ENCODE measurements at regions not wholly inside any gene's neighbourhood (a gene's known extent, or its start where the extent isn't known, plus 50 kb on each side); places are given as distances from the start of the nearest gene placed in this dataset.

- ATAC-seq = no peak
- TF ChIP-seq GLIS3 (CRISPR knock-in tag; IDR thresholded peaks at IDR 0.05) (no peak), BACH2 (CRISPR knock-in tag; IDR thresholded peaks at IDR 0.05; ENCODE audit: borderline replicate concordance) (no peak), RARB (CRISPR knock-in tag; IDR thresholded peaks at IDR 0.05) (no peak), TOX (CRISPR knock-in tag; IDR thresholded peaks at IDR 0.05; ENCODE audit: borderline replicate concordance) (no peak), ZNF70 (CRISPR knock-in tag; IDR thresholded peaks at IDR 0.05) (no peak), CSDC2 (CRISPR knock-in tag; IDR thresholded peaks at IDR 0.05) (no peak), ARNTL (CRISPR knock-in tag; IDR thresholded peaks at IDR 0.05; ENCODE audit: borderline replicate concordance, low read depth) (no peak), ZNF565 (CRISPR knock-in tag; conservative IDR thresholded peaks at IDR 0.05; ENCODE audit: low read depth) (no peak), ISL1 (CRISPR knock-in tag; IDR thresholded peaks at IDR 0.05) (no peak), OSR1 (CRISPR knock-in tag; IDR thresholded peaks at IDR 0.05) (no peak), CREB5 (CRISPR knock-in tag; IDR thresholded peaks at IDR 0.05; ENCODE audit: low read depth) (no peak), ZC3H10 (CRISPR knock-in tag; IDR thresholded peaks at IDR 0.05) (no peak)
- TF ChIP-seq, protein P1, sequence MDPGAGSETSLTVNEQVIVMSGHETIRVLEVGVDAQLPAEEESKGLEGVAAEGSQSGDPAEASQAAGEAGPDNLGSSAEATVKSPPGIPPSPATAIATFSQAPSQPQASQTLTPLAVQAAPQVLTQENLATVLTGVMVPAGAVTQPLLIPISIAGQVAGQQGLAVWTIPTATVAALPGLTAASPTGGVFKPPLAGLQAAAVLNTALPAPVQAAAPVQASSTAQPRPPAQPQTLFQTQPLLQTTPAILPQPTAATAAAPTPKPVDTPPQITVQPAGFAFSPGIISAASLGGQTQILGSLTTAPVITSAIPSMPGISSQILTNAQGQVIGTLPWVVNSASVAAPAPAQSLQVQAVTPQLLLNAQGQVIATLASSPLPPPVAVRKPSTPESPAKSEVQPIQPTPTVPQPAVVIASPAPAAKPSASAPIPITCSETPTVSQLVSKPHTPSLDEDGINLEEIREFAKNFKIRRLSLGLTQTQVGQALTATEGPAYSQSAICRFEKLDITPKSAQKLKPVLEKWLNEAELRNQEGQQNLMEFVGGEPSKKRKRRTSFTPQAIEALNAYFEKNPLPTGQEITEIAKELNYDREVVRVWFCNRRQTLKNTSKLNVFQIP (CRISPR knock-in tag; IDR thresholded peaks at IDR 0.05; ENCODE audit: borderline replicate concordance, low read depth) = no peak
Measured at GRCh38 chr5:154588091-154588774, 110.2 kb upstream of the HAND1 start.

DNA sequence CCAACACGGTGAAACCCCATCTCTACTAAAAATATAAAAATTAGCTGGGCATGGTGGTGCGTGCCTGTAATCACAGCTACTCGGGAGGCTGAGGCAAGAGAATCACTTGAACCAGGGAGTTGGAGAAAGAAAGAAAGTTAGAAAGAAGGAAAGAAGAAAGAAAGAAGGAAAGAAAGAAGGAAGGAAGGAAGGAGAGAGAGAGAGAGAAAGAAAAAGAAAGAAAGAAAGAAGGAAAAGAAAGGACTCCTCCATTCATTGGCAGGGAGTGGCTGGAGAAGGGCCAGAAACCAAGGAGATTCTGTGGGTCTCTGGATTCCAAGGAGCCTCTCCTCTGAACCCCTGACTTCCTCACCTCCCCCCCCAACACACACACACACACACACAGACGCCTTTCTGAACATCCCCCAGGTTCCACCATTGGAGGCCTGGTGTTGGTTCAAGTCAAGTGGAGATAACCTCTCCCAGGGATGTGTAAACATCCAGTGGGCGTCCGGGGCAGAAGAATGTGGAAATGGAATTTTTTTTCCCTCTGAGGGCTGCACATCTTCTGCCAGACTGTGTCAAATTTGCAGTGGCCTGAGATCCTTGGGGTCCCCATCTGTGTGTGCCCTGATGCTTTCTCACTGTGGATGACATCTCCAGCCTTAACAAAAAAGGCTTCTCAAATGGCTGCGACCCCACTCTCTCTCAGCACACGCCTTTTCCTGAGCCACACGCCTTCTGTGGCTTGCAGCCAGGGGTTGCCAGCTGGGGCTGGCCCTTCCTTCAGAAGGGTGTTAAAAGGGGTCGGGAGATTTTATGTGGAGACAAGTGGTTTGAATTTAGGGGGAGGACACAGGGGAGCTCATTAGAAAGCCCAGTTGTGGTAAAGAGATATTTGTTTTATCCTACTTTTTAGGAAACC lies 109.3 kb upstream of the HAND1 start:
- TF ChIP-seq CSDC2 (CRISPR knock-in tag; IDR thresholded peaks at IDR 0.05) (no peak), ZFP3 (CRISPR knock-in tag; IDR thresholded peaks at IDR 0.05) (no peak), TOX (CRISPR knock-in tag; IDR thresholded peaks at IDR 0.05; ENCODE audit: borderline replicate concordance) (no peak), CREB5 (CRISPR knock-in tag; IDR thresholded peaks at IDR 0.05; ENCODE audit: low read depth) (no peak), PPARA (CRISPR knock-in tag; IDR thresholded peaks at IDR 0.05; ENCODE audit: borderline replicate concordance) (no peak), ARNTL (CRISPR knock-in tag; IDR thresholded peaks at IDR 0.05; ENCODE audit: borderline replicate concordance, low read depth) (no peak), ZFP30 (CRISPR knock-in tag; IDR thresholded peaks at IDR 0.05) (no peak), RARB (CRISPR knock-in tag; IDR thresholded peaks at IDR 0.05) (no peak), SNAI2 (CRISPR knock-in tag; IDR thresholded peaks at IDR 0.05) (no peak), ZC3H10 (CRISPR knock-in tag; IDR thresholded peaks at IDR 0.05) (no peak), TCF4 (CRISPR knock-in tag; IDR thresholded peaks at IDR 0.05; ENCODE audit: borderline replicate concordance) (no peak), ZNF8 (CRISPR knock-in tag; IDR thresholded peaks at IDR 0.05) (no peak), ESRRG (CRISPR knock-in tag; IDR thresholded peaks at IDR 0.05) (no peak), ISL1 (CRISPR knock-in tag; IDR thresholded peaks at IDR 0.05) (no peak)
- TF ChIP-seq, protein P2, sequence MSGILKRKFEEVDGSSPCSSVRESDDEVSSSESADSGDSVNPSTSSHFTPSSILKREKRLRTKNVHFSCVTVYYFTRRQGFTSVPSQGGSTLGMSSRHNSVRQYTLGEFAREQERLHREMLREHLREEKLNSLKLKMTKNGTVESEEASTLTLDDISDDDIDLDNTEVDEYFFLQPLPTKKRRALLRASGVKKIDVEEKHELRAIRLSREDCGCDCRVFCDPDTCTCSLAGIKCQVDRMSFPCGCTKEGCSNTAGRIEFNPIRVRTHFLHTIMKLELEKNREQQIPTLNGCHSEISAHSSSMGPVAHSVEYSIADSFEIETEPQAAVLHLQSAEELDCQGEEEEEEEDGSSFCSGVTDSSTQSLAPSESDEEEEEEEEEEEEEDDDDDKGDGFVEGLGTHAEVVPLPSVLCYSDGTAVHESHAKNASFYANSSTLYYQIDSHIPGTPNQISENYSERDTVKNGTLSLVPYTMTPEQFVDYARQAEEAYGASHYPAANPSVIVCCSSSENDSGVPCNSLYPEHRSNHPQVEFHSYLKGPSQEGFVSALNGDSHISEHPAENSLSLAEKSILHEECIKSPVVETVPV (CRISPR knock-in tag; IDR thresholded peaks at IDR 0.05) = no peak
- TF ChIP-seq, protein P3, sequence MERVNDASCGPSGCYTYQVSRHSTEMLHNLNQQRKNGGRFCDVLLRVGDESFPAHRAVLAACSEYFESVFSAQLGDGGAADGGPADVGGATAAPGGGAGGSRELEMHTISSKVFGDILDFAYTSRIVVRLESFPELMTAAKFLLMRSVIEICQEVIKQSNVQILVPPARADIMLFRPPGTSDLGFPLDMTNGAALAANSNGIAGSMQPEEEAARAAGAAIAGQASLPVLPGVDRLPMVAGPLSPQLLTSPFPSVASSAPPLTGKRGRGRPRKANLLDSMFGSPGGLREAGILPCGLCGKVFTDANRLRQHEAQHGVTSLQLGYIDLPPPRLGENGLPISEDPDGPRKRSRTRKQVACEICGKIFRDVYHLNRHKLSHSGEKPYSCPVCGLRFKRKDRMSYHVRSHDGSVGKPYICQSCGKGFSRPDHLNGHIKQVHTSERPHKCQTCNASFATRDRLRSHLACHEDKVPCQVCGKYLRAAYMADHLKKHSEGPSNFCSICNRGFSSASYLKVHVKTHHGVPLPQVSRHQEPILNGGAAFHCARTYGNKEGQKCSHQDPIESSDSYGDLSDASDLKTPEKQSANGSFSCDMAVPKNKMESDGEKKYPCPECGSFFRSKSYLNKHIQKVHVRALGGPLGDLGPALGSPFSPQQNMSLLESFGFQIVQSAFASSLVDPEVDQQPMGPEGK (CRISPR knock-in tag; IDR thresholded peaks at IDR 0.05; ENCODE audit: borderline replicate concordance) = no peak
- TF ChIP-seq, protein P1 (CRISPR knock-in tag; IDR thresholded peaks at IDR 0.05; ENCODE audit: borderline replicate concordance, low read depth) = no peak
- ATAC-seq = no peak; the same call in 2 of the 3 replicates
